Fibroblast of mammary gland (primary cell): ENCODE measurements at regions not wholly inside any gene's neighbourhood (a gene's known extent, or its start where the extent isn't known, plus 50 kb on each side); places are given as distances from the start of the nearest gene placed in this dataset.

Experiments used
- DNase-seq: peaks from one replicate; pipeline ENCODE4 v3.0.0-alpha.2; 2010; ENCODE audit warnings: low read depth
- H3K4me3 ChIP-seq: 2 replicates; pipeline ENCODE4 v1.5.1; 2011; ENCODE audit warnings: low read depth, mild to moderate bottlenecking, low read length, moderate library complexity; ENCODE audit not compliant: control insufficient read depth
- CTCF ChIP-seq: conservative IDR thresholded peaks from 2 replicates; pipeline ENCODE4 v1.5.1; 2011; ENCODE audit warnings: low read depth, low read length, inconsistent platforms; ENCODE audit not compliant: control insufficient read depth, insufficient read depth

- TF ChIP-seq CTCF: no peak
- no peak for DNase-seq
- H3K4me3 ChIP-seq: no peak overlapping the region
Measured at GRCh38 chr1:29628190-29628589, 391.9 kb downstream of the PTPRU start.

- TF ChIP-seq CTCF: no peak
- DNase-seq: no peak
- no peak overlapping the region for H3K4me3 ChIP-seq
Measured at GRCh38 chr1:29626726-29627125, 390.4 kb downstream of the PTPRU start.

GRCh38 chr1:29626066-29626465 lies 389.7 kb downstream of the PTPRU start:
- H3K4me3 ChIP-seq: no peak overlapping the region
- DNase-seq: no peak
- no peak for TF ChIP-seq CTCF

GRCh38 chr1:29625084-29625420 lies 388.7 kb downstream of the PTPRU start:
- no peak overlapping the region for H3K4me3 ChIP-seq
- DNase-seq: no peak
- TF ChIP-seq CTCF: no peak

GRCh38 chr1:29624320-29625083 lies 388.2 kb downstream of the PTPRU start:
- no peak for TF ChIP-seq CTCF
- DNase-seq: no peak
- no peak overlapping the region for H3K4me3 ChIP-seq

GRCh38 chr1:29623501-29623900 lies 387.2 kb downstream of the PTPRU start:
- TF ChIP-seq CTCF: no peak
- no peak overlapping the region for H3K4me3 ChIP-seq
- no peak for DNase-seq
